BJ (cell line): ENCODE measurements at regions not wholly inside any gene's neighbourhood (a gene's known extent, or its start where the extent isn't known, plus 50 kb on each side); places are given as distances from the start of the nearest gene placed in this dataset.

Experiments used
- CTCF ChIA-PET: fragments of 350-600 bp; formaldehyde crosslinking; extraction: SDS; loops from one replicate; lab custom pipeline; 2021; ENCODE audit warnings: antibody characterized with exemption, inconsistent platforms; lab: Yijun Ruan, JAX
- POLR2A ChIA-PET: fragments of 300-600 bp; sonication (Branson Sonifier 250); formaldehyde crosslinking; extraction: SDS; loops from one replicate; lab custom pipeline; 2021; ENCODE audit warnings: antibody characterized with exemption; lab: Charles Lee
- DNase-seq: peaks from one replicate; pipeline ENCODE4 v3.0.0-alpha.2; 2011; ENCODE audit warnings: low read depth
- H3K27me3 ChIP-seq: 2 replicates; pipeline ENCODE4 v1.6.0; 2011; ENCODE audit warnings: low read length; ENCODE audit not compliant: control insufficient read depth, insufficient read depth
- H3K36me3 ChIP-seq: 2 replicates; pipeline ENCODE4 v1.5.1; 2011; ENCODE audit warnings: low read length; ENCODE audit not compliant: control insufficient read depth, insufficient read depth
- H3K4me3 ChIP-seq: 2 replicates; pipeline ENCODE4 v1.5.1; 2011; ENCODE audit warnings: low read depth, mild to moderate bottlenecking, control low read depth, low read length
- TF ChIP-seq, protein P1 (sequence below): IDR thresholded peaks from 2 replicates; pipeline ENCODE4 v1.5.1; 2011; ENCODE audit warnings: low read depth, mild to moderate bottlenecking, control low read depth, inconsistent platforms, low read length, moderate library complexity; ENCODE audit not compliant: insufficient read depth

DNA sequence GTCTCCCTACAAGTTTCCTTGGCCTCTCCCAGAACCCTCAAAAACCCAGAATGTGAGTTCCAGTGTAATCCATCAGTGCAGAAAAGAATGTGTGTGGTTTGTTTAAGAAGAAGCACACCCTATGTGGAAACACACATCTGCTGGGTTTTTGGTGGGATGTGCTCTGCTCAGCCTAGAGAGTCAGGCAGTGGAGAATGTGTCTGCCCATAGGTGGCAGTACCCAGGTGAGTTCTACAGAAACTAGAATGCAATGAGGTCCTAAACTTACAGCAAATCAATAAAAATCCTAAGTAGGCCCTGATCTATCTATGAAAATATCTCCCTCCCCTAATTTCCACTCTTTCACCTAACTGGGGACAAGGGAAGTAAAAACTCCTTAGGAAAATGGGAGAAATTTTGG, 437.3 kb downstream of the DHX35 start:
- H3K36me3 ChIP-seq: no peaks in the 10 kb centered on the region
- H3K4me3 ChIP-seq: no peak overlapping the region
- TF ChIP-seq, protein P1, sequence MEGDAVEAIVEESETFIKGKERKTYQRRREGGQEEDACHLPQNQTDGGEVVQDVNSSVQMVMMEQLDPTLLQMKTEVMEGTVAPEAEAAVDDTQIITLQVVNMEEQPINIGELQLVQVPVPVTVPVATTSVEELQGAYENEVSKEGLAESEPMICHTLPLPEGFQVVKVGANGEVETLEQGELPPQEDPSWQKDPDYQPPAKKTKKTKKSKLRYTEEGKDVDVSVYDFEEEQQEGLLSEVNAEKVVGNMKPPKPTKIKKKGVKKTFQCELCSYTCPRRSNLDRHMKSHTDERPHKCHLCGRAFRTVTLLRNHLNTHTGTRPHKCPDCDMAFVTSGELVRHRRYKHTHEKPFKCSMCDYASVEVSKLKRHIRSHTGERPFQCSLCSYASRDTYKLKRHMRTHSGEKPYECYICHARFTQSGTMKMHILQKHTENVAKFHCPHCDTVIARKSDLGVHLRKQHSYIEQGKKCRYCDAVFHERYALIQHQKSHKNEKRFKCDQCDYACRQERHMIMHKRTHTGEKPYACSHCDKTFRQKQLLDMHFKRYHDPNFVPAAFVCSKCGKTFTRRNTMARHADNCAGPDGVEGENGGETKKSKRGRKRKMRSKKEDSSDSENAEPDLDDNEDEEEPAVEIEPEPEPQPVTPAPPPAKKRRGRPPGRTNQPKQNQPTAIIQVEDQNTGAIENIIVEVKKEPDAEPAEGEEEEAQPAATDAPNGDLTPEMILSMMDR: no peak
- no peak for DNase-seq
- ChIA-PET POLR2A (no interaction called here), CTCF (no interaction called here)
- no peaks in the 10 kb centered on the region for H3K27me3 ChIP-seq

DNA sequence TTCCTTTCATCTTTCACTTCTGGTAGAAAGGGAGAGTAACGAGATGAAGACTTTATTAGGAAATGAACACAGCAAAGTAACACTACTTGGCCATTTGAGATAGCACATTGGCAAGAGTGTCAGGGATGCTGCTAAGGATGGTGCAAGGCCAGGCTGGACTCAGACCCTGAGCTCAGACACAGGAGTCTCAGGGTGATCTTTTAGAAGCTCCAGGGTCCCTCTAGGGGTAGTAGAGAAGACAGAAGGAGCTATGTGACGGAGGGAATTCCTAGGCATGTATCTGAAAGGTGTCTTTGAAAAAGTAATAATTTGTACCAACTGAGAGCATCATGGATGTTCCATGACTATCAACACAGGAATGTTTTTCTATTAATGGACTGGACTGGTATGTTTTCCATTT, 436.5 kb downstream of the DHX35 start:
- ChIA-PET POLR2A (no interaction called here), CTCF (no interaction called here)
- TF ChIP-seq, protein P1: no peak
- no peaks in the 10 kb centered on the region for H3K27me3 ChIP-seq
- no peak overlapping the region for H3K4me3 ChIP-seq
- no peaks in the 10 kb centered on the region for H3K36me3 ChIP-seq
- DNase-seq: no peak

DNA sequence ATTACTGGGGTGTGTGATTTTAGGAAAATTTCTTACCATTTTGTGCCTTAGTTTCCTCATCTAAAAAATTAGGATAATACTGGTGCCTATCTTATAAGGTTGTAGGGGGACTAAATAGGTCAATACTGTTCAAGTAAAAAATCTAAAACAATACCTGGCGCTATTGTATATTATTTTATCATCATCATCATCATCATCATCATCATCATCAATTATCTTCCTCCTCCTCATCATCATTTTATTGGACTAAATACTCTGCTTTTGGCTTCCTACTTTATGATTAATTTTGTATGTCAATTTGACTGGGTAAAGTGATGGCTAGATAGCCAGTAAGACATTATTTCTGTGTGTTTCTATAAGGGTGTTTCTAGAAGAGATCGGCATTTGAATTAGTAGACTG, 435.5 kb downstream of the DHX35 start:
- Histone ChIP-seq H3K36me3 (no peaks in the 10 kb centered on the region), H3K27me3 (no peaks in the 10 kb centered on the region), H3K4me3 (no peak overlapping the region)
- POLR2A ChIA-PET: no interaction called here
- no peak for DNase-seq
- TF ChIP-seq, protein P1: no peak
- CTCF ChIA-PET: no interaction called here

DNA sequence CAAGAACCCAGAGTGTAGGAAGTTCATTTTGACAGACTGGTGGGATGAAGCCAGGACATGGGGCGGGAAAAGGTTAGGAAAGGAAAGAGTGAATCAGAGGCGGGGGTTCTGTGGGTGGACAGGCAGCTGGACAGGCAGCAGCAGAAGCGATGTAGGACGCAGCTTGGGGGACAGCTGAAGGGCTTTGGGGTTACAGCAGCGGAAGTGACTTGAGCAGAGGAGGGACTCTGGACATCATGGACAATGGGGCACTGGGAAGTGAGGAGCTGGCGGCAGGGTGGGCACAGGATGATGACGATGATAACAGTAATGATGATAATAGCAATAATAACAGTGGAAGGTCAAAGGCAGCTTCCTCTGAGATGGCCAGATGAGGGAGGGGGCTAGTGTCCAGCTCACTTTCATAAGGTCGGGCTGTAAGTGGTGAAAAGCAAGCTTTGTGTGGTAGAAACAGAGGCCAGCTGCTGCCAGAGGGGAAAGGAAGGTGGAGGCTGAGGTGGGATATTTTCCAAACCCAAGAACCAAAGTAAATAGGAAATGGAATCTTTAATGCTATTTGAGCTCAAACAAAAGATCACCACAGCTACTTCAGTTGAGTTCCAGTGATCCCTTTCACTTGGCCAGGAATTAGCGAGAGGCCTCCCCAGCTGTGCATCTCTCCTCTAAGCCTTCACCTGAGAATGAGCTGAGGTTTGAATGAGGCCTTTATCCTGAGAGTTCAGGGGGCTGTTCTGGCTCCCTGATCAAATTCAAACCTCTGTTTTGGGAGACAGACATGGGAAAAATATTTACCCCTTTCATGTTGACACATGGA, 433.5 kb downstream of the DHX35 start:
- POLR2A ChIA-PET: no interaction called here

DNA sequence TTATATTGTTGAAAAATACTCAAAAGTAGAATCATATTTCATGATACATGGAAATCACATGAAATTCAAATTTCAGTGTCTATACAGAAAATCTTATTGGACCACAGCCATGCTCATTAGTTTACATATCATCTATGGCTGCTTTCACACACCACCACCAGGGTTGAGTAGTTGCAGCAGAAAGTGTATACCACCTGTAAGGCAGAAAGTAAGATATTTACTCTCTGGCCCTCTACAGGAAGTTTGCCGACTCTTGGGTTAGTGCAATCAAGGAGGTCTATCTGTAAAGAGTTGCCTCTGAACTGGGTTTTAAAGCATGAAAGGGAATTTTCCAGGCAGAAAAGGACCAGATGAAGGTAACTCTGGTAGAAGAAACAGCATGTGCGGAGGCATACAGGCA, 432.3 kb downstream of the DHX35 start:
- ChIA-PET CTCF (interaction anchor here (0.6 kb wide), 1 partner anchor 23 kb away, joined by 3 read pairs; no protein-coding TSS in a partner anchor), POLR2A (no interaction called here)
- TF ChIP-seq, protein P1: no peak
- no peak for DNase-seq
- Histone ChIP-seq H3K27me3 (no peaks in the 10 kb centered on the region), H3K36me3 (no peaks in the 10 kb centered on the region), H3K4me3 (no peak overlapping the region)

More for the DNA sequence above, 433.5 kb downstream of the DHX35 start:
- Histone ChIP-seq H3K4me3 (no peak overlapping the region), H3K27me3 (no peaks in the 10 kb centered on the region), H3K36me3 (no peaks in the 10 kb centered on the region)
- TF ChIP-seq, protein P1: no peak
- CTCF ChIA-PET: no interaction called here
- no peak for DNase-seq
